ENCODE measurements at regions not wholly inside any gene's neighbourhood (a gene's known extent, or its start where the extent isn't known, plus 50 kb on each side); places are given as distances from the start of the nearest gene placed in this dataset.

DNA sequence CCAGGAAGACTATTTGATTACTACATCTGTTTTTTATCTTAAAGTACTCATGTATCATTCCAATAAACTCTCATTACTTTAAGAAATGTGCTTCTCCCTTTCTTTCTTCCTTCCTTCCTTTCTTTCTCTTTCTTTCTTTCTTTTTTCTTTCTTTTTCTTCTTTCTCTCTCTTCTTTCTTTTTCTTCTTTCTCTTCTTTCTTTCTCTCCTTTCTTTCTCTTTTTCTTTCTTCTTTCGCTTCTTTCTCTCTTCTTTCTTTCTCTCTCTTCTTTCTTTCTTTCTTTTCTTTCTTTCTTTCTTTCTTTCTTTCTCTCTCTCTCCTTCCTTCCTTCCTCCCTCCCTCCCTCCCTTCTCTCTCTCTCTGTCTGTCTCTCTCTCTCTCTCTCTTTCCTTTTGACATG is 298.6 kb upstream of the ANKH start:
- TF ChIP-seq, protein P1, sequence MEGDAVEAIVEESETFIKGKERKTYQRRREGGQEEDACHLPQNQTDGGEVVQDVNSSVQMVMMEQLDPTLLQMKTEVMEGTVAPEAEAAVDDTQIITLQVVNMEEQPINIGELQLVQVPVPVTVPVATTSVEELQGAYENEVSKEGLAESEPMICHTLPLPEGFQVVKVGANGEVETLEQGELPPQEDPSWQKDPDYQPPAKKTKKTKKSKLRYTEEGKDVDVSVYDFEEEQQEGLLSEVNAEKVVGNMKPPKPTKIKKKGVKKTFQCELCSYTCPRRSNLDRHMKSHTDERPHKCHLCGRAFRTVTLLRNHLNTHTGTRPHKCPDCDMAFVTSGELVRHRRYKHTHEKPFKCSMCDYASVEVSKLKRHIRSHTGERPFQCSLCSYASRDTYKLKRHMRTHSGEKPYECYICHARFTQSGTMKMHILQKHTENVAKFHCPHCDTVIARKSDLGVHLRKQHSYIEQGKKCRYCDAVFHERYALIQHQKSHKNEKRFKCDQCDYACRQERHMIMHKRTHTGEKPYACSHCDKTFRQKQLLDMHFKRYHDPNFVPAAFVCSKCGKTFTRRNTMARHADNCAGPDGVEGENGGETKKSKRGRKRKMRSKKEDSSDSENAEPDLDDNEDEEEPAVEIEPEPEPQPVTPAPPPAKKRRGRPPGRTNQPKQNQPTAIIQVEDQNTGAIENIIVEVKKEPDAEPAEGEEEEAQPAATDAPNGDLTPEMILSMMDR (IDR thresholded peaks at IDR 0.05; ENCODE audit: low read depth, low read length, poor library complexity, severe bottlenecking) = no peak
- no peak for TF ChIP-seq EZH2phosphoT487 (IDR thresholded peaks at IDR 0.05; ENCODE audit: borderline replicate concordance, low read length)
- Histone ChIP-seq H3K4me2 (ENCODE audit: low read length) (no peak overlapping the region), H3K27me3 (ENCODE audit: control insufficient read depth, low read length) (no peaks in the 10 kb centered on the region), H3K4me1 (ENCODE audit: control insufficient read depth, low read length) (no peaks in the 10 kb centered on the region), H3K9me2 (replicated peaks; ENCODE audit: control insufficient read depth, low read length) (no peaks in the 10 kb centered on the region), H4K20me1 (ENCODE audit: control insufficient read depth, insufficient read depth, low read depth, low read length) (no peaks in the 10 kb centered on the region), H3K4me3 (ENCODE audit: low read length) (no peak overlapping the region), H3K36me3 (ENCODE audit: control insufficient read depth, low read length) (no peaks in the 10 kb centered on the region), H3K79me2 (ENCODE audit: control insufficient read depth, low read length) (no peaks in the 10 kb centered on the region), H3F3A (ENCODE audit: control insufficient read depth, insufficient read depth) (no peaks in the 10 kb centered on the region), H3K9me3 (ENCODE audit: control insufficient read depth, insufficient read depth, low read length) (no peaks in the 10 kb centered on the region), H3K27ac (ENCODE audit: low read depth, low read length) (no peak overlapping the region)

DNA sequence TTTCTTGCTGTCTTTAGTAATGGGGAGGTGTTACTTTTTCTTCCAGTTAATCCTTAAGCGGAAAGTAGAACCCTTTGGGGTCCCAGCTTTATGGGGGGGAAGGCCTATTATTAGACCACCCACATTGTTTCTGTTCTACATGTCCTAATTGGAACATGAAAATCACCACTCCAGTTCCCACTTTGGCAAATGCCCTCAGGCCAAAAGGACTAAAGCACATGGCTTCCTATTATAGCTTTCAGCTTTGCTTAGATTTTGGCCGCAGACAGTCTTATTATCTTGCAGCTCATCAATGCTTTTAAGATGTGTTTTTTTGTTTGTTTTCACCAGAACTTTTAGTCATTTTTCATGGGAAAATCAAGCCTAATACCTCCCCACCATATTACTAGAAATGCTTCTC is 296.8 kb upstream of the ANKH start:
- Histone ChIP-seq H4K20me1 (ENCODE audit: control insufficient read depth, insufficient read depth, low read depth, low read length) (no peaks in the 10 kb centered on the region), H3K79me2 (ENCODE audit: control insufficient read depth, low read length) (no peaks in the 10 kb centered on the region), H3K4me1 (ENCODE audit: control insufficient read depth, low read length) (no peaks in the 10 kb centered on the region), H3F3A (ENCODE audit: control insufficient read depth, insufficient read depth) (no peaks in the 10 kb centered on the region), H3K9me2 (replicated peaks; ENCODE audit: control insufficient read depth, low read length) (no peaks in the 10 kb centered on the region), H3K27ac (ENCODE audit: low read depth, low read length) (no peak overlapping the region), H3K9me3 (ENCODE audit: control insufficient read depth, insufficient read depth, low read length) (no peaks in the 10 kb centered on the region), H3K27me3 (ENCODE audit: control insufficient read depth, low read length) (no peaks in the 10 kb centered on the region), H3K4me3 (ENCODE audit: low read length) (no peak overlapping the region), H3K4me2 (ENCODE audit: low read length) (no peak overlapping the region), H3K36me3 (ENCODE audit: control insufficient read depth, low read length) (no peaks in the 10 kb centered on the region)
- TF ChIP-seq, protein P1 (IDR thresholded peaks at IDR 0.05; ENCODE audit: low read depth, low read length, poor library complexity, severe bottlenecking) = no peak
- no peak for TF ChIP-seq EZH2phosphoT487 (IDR thresholded peaks at IDR 0.05; ENCODE audit: borderline replicate concordance, low read length)

DNA sequence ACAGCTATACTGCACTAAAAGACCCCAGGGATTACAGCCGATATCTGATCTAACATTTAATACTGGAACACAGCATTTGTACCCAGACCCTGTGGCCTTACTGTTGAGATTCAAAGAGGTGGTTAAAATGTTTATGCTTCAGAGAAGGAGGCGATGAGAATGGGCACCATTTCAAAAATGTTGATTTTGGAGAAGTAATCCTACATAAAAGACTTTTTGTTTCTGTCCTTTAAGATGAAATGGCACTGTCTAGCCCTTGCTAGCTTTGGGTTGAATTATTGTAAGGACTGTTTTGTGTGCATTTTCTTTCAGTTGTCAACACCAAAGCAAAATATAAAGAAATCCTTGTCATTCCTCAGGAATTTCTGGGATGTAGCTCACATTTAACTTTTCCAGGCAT is 288.5 kb upstream of the ANKH start:
- no peaks in the 10 kb centered on the region for H3K4me1 ChIP-seq (ENCODE audit: control insufficient read depth, low read length)

More for the DNA sequence above, 288.5 kb upstream of the ANKH start:
- H3F3A ChIP-seq (ENCODE audit: control insufficient read depth, insufficient read depth) = no peaks in the 10 kb centered on the region
- H3K9me2 ChIP-seq (replicated peaks; ENCODE audit: control insufficient read depth, low read length) = no peaks in the 10 kb centered on the region
- no peak overlapping the region for H3K4me2 ChIP-seq (ENCODE audit: low read length)
- no peaks in the 10 kb centered on the region for H3K9me3 ChIP-seq (ENCODE audit: control insufficient read depth, insufficient read depth, low read length)
- no peak overlapping the region for H3K4me3 ChIP-seq (ENCODE audit: low read length)
- TF ChIP-seq EZH2phosphoT487 (IDR thresholded peaks at IDR 0.05; ENCODE audit: borderline replicate concordance, low read length) = no peak
- TF ChIP-seq, protein P1 (IDR thresholded peaks at IDR 0.05; ENCODE audit: low read depth, low read length, poor library complexity, severe bottlenecking) = no peak
- H3K36me3 ChIP-seq (ENCODE audit: control insufficient read depth, low read length) = no peaks in the 10 kb centered on the region
- H4K20me1 ChIP-seq (ENCODE audit: control insufficient read depth, insufficient read depth, low read depth, low read length) = no peaks in the 10 kb centered on the region
- H3K27ac ChIP-seq (ENCODE audit: low read depth, low read length) = no peak overlapping the region
- H3K79me2 ChIP-seq (ENCODE audit: control insufficient read depth, low read length) = no peaks in the 10 kb centered on the region
- H3K27me3 ChIP-seq (ENCODE audit: control insufficient read depth, low read length) = no peaks in the 10 kb centered on the region

Data from DOHH2 (cell line).